GM10248 (cell line): ENCODE measurements at regions not wholly inside any gene's neighbourhood (a gene's known extent, or its start where the extent isn't known, plus 50 kb on each side); places are given as distances from the start of the nearest gene placed in this dataset.

Experiments
- CTCF ChIA-PET: fragments of 300-600 bp; sonication (Branson Sonifier 250); formaldehyde crosslinking; extraction: SDS; loops from one replicate; lab custom pipeline; 2021; ENCODE audit warnings: antibody characterized with exemption; lab: Yijun Ruan, JAX
- POLR2A ChIA-PET: fragments of 350-650 bp; sonication (Branson Sonifier 250); formaldehyde crosslinking; extraction: SDS; loops from one replicate; lab custom pipeline; 2020; ENCODE audit warnings: antibody characterized with exemption; lab: Yijun Ruan, JAX
- DNase-seq: peaks from one replicate; pipeline ENCODE4 v3.0.0; 2012; ENCODE audit errors: extremely low spot score
- TF ChIP-seq, protein P1 (sequence below): IDR thresholded peaks from 2 replicates; pipeline ENCODE4 v1.5.1; 2012; ENCODE audit warnings: mild to moderate bottlenecking, low read depth; ENCODE audit errors: extremely low read depth, missing control alignments, control extremely low read depth

- POLR2A ChIA-PET, result no interaction called here
Measured at GRCh38 chr2:152870239-152870638, 151.8 kb downstream of the ARL6IP6 start.

DNA sequence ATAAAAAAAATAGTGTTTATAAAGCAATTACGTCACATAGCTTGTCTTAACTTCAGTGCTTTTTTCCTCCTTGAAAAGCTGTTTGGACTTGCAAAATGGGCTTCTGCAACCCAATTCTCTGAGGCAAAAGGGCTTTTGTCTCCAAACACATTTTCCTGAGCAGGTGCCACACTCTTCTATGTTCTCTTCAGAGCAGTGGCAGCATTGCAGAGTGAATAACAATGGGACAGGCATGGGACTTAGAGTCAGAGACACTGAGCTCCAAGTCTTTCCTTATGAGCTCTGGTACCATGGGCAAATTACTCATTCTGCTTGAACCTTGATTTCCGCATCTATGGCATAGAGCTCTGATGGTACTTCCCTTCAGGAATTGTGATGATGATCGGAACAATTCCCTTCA, 149.0 kb downstream of the ARL6IP6 start:
- TF ChIP-seq, protein P1, sequence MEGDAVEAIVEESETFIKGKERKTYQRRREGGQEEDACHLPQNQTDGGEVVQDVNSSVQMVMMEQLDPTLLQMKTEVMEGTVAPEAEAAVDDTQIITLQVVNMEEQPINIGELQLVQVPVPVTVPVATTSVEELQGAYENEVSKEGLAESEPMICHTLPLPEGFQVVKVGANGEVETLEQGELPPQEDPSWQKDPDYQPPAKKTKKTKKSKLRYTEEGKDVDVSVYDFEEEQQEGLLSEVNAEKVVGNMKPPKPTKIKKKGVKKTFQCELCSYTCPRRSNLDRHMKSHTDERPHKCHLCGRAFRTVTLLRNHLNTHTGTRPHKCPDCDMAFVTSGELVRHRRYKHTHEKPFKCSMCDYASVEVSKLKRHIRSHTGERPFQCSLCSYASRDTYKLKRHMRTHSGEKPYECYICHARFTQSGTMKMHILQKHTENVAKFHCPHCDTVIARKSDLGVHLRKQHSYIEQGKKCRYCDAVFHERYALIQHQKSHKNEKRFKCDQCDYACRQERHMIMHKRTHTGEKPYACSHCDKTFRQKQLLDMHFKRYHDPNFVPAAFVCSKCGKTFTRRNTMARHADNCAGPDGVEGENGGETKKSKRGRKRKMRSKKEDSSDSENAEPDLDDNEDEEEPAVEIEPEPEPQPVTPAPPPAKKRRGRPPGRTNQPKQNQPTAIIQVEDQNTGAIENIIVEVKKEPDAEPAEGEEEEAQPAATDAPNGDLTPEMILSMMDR, result no peak
- ChIA-PET POLR2A (no interaction called here), CTCF (interaction anchor here (1.4 kb wide), 1 partner anchor 11 kb away, joined by 7 read pairs; no protein-coding TSS in a partner anchor)
- DNase-seq, result no peak

More at GRCh38 chr2:152870239-152870638, 151.8 kb downstream of the ARL6IP6 start:
- DNase-seq, result no peak
- CTCF ChIA-PET, result interaction anchor here (1.1 kb wide), 1 partner anchor 8 kb away, joined by 4 read pairs; no protein-coding TSS in a partner anchor
- TF ChIP-seq, protein P1, result no peak

GRCh38 chr2:152864601-152865149, 146.3 kb downstream of the ARL6IP6 start:
- no peak for DNase-seq
- ChIA-PET POLR2A (no interaction called here), CTCF (no interaction called here)
- TF ChIP-seq, protein P1, result no peak

DNA sequence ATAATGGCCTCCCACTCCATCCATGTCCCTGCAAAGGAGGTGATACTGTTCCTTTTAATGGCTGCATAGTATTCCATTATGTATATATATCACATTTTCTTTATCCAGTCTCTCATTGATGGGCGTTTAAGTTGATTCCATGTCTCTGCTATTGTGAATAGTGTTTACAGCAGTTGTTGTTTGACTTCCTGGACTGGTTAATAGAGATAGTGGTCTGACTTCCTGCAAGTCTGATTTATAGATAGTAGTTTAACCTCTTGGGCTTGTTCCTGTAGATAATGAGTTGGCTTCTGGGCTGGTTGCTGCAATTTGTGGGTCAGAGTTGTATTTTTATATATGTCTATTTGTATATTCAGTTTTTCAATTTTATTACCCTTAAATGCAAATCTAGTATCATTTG, 145.4 kb downstream of the ARL6IP6 start:
- TF ChIP-seq, protein P1, result no peak
- DNase-seq, result no peak
- ChIA-PET POLR2A (no interaction called here), CTCF (interaction anchor here (1.0 to 1.8 kb wide), 2 partner anchors 10 to 62 kb away, joined by 3 to 4 read pairs; no protein-coding TSS in a partner anchor)

DNA sequence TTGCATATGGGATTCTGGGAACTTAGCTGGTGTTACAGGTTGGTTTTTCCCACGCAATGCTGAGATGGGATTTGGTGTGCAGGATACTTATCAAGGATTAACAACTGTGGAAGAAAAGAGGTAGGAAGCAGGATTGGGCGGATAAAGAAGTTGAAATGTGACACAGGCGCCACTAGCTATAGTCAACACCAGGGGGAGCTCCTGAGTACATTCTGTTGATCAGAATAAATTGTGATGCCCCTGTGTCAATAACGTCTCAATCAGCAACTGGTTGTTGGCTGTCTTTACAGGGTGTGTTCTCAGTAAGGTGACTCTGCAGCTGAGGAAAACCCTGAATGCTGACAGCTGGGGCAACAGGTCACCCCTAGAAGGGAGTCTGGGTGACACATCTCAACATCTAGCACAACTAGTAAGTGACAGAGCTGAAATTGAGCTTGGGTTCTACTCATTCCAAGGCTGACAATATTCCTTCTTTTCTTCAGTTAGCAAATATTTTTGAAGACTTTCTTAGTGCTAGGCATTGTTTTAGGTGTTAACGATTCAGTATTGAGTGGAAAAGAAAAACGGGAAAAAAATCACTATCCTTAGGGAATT, 143.0 kb downstream of the ARL6IP6 start:
- ChIA-PET POLR2A (no interaction called here), CTCF (interaction anchor here (1.4 to 2.1 kb wide), 4 partner anchors 9 to 26 kb away, joined by 4 to 9 read pairs (median 6); no protein-coding TSS in a partner anchor)
- DNase-seq, result peak; percentile 23
- TF ChIP-seq, protein P1, result peak; percentile 31

DNA sequence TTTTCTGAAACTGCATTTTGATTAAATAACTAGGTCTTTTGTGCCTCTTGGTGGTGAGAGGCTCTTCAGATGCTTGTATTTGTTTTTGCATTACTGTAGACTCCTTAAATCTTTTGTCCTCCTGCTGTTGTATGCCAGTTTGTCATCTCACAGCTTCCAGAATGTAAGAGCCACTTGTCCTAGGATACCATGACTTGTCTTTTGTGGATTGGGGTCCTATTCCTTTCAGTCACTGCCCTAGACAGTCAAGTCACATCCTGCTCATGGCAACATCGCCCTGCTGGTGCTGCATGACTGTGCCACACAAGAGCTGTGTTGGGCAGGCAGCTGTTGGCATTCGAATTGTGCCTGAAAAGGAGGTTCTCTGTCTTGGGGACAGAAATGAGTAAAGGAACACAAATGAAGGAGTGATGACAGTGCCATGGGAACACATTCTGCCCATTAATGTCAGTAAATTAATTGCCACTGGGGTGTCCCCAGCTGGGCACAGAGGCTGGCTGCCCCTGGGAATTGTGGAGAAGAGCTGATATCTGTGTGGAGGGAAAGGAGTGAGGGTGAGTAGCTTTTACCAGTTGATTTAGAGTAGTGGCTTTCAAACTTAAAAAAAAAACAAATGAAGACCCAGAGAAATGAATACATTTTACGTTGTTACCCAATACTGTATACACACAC, 140.3 kb downstream of the ARL6IP6 start:
- TF ChIP-seq, protein P1, result no peak
- ChIA-PET CTCF (interaction anchor here (1.0 to 1.3 kb wide), 3 partner anchors 13 to 85 kb away, joined by 3 read pairs; no protein-coding TSS in a partner anchor), POLR2A (no interaction called here)
- DNase-seq, result no peak
